ENCODE measurements at regions not wholly inside any gene's neighbourhood (a gene's known extent, or its start where the extent isn't known, plus 50 kb on each side); places are given as distances from the start of the nearest gene placed in this dataset.

DNA sequence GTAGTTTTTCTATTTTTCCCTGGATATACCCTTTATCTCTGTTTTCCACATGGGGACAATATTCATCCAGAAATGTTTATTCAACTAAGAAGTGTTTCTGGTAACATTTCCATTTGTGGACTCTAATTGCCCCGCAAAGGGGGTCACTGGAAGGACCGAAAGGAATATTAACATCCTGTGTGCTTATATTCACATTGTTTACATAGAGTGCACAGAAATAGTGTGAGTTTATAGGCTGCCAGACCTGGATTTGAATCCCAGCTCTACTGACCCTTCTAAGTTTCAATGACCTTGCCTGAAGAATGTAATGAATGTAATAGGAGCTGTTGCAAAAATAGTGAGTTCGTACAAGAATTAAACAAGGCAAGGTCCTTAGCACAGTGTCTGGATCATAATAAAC is 152.9 kb upstream of the NCKAP5 start:
- DNase-seq, result no peak

DNA sequence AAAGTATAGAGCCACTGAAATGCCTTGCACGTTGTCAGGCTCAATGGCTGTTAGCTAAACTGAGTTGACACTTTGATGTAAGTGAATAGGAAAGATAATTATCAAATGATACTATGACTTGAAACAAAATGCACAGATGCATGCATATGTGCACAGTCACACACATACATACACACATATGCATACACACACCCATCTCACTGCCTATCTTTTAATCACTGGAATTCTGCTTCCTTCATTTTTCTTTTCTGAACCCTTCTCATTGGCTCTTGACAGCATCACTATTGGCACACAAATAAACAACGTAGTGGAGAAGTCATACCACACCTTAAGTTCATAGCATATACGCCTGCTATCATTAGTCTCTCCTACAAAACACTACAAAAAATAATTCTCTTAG is 154.9 kb upstream of the NCKAP5 start:
- DNase-seq, result no peak

- peak; percentile 50 for DNase-seq
Observed at GRCh38 chr2:133726973-133727372, 158.7 kb upstream of the NCKAP5 start.

DNA sequence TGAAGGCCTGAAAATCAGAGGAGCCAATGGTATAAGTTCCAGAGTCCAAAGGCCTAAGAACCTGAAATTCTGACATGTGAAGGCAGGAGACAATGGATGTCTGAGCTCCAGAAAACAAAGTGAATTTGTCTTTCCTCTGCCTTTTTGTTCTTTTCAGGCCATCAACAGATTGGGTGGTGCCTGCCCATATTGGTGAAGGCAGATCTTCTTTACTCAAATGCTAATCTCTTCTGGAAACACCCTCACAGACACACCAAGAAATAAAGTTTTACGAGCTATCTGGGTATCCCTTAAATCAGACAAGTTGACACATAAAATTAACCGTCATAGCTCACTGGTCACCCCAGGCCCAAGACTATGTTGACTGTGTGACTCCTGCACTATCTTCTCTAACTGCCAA is 163.8 kb upstream of the NCKAP5 start:
- no peak for DNase-seq

GRCh38 chr2:133732982-133733900 is 165.0 kb upstream of the NCKAP5 start:
- no peak for DNase-seq

- DNase-seq, result no peak
Observed at GRCh38 chr2:133733901-133734255, 165.6 kb upstream of the NCKAP5 start.

DNA sequence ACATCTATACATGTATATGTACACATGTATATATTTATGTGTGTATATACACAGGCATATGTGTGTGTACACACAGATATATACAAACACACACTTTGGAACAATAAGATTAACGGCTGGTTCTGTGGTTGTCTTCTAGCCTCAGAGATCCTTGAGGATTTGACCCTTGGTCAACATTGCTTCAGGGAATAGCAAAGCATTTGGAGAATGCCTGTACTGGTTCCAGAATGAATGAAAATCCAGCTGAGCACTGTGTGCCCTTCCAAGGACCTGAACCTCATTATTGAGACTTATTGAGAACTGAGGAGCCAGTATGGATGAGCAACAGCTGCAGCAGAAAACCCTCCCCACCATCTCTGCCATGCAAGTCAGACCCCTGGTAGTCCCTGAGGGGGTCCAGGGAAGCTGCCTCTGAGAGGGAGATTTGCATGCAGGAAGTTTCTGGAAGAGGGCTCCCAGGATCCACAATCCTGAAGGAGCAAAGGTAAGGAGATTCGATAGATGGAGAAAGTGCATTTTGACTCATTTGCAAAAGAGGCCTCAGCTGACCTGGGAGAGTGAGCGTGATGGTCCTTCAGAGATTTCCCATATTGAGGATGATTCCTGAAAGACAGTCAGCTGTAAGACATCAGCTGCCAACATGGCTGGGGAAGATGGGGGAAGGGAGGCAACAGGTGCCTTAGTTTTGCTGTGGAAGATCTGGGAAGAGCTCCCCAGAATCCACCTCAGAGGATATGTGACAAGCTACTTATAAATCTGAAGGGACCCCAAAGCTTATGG is 166.6 kb upstream of the NCKAP5 start:
- no peak for DNase-seq

GRCh38 chr2:133736674-133737073 is 168.4 kb upstream of the NCKAP5 start:
- no peak for DNase-seq

DNA sequence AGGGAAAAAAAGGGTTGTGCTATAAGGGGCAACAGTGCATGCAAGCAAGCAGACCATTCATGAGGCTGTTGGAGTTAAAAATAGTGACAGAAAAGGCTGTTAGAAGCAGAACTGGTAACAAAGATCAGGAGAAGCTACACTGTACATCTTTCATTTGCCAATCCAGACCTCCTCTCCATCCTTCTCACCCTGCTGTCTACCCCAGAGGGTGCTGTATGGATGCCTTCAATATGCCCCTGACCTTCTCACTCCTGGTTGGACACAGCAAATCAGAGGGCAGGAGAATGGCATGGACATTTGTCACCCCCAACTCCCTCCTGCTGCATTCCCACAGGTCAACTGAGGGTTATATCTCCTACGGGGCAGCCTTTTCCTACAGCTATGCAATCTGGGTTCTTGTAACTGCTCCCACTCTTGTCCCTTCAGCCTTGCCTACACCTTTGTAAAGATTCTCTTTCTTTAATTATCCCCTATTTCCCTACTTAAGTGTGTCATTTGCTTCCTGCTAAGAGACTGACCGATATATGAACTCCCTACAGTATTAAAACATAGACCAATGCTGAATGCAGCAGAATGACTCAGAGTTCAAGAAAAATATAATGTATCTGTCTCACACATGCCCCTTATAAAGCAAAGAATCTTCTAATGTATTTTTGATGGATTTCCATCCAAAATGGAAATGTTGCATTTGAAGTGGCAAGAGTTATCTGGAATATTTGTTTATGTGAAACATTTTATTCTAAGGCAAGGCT is 169.2 kb upstream of the NCKAP5 start:
- DNase-seq, result no peak

- DNase-seq, result no peak
Observed at GRCh38 chr2:133739039-133739438, 170.8 kb upstream of the NCKAP5 start.

DNA sequence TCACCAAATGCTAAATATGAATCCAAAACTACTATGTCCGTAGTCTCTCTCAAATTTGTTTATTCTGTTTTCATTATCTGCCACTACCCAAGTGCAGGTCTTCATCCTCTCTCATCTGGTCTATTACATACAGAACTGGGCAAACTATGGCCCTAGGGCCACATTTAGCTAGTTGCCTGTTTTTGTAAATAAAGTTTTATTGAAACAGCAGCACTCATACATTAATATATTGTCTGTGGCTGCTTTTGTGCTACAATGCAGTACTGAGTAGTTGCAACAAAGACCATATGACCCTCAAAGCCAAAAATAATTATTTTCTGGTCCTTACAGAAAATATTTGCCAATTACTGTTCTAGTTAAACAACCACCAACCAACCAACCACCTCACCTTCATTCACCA is 172.2 kb upstream of the NCKAP5 start:
- no peak for DNase-seq

GRCh38 chr2:133748007-133748700 is 179.9 kb upstream of the NCKAP5 start:
- DNase-seq, result no peak

DNA sequence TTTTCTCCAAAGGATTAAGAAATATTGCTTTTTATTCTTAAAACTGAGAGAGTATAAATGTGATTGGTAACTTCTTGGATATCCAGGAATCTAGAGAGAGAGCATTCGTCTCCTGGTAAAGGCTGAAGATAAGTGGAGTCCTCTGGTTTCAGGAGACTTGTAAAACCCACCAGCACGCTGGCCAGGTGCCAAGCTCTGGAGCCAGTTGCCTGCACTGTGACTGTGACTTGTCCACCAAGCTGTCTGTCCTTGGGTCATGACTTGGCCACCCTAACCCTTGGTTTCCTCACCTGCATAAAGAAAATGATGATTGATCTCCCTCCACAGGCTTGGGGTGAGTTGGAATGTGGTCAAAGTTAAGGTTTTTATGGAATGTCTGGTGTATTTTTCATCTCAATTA is 185.4 kb upstream of the NCKAP5 start:
- DNase-seq, result no peak

DNA sequence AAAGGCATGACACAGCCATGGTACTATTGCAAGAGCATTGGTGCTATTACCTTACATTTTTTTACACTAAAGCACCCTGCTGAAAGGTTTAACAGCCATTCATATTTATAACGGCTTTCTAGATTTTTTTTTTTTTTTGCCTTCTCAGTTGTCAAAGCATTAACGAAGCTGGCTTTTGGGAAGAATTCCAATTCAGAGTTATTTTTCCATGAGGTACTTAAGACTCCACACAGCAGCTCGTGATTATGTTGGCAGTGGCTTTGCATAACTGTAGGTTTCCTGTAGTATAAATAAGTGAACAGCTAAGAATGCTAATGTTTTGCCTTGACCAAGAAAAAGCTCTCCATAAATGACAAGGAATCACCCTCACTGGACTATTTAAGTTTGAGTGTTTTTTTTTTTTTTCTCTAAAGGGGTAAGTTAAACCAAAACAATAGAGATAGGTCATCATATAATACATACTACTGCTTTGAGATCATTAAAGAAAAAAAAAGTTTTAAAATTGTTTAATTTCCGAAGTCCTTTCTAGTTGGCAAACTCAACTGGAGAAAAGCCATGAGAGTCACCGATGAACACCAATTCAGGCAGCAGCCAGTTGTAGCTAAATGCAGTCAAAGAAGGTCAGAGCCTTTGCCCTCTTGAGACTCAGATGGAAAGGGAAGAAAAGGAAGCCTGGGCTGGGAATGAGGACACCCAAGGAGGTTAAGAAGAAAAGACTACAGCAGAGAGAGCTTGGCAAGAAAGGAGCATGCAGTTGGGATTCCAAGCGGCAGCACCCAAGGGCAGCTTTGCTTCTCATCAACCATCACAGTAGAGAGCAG is 187.4 kb upstream of the NCKAP5 start:
- DNase-seq, result no peak

GRCh38 chr2:133756833-133757232 is 188.6 kb upstream of the NCKAP5 start:
- no peak for DNase-seq

DNA sequence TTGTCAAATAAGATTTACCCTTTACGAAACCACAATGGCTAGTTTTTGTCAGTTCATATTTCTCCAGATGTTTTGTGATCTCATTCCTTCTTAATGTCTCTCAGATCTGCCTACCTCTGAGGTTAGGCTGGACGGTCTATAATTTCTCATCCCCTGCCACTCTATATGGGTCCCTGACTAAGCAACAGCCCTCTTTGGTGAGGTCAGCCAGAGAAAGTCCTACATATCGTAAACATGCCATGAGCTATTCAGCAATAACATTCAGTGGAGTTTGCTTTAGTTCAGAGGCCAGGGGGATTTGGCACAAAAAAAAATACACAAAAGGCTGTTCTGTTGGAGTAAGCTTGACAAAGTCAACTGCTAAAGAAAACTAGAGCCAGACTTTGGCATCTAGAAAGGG is 192.1 kb upstream of the NCKAP5 start:
- DNase-seq, result no peak

DNA sequence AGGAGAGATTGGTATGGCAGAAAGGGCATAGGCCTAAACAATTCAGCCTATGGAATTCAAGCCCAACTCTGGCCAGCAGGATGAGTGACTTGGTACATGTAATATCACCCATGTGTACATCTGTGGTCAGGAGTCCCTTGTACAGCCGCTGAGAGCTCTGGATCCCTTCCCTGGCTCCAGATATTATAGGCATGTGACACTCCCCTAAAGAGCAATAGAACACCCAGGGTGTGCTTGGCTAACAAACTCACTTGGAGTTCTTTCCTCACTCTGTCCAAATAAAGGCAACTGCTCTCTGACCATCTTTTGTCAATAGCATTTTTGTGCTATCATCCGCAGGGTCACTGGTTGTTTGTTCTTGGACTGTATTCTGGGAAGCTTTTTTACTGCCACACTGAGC is 197.4 kb upstream of the NCKAP5 start:
- no peak for DNase-seq

DNA sequence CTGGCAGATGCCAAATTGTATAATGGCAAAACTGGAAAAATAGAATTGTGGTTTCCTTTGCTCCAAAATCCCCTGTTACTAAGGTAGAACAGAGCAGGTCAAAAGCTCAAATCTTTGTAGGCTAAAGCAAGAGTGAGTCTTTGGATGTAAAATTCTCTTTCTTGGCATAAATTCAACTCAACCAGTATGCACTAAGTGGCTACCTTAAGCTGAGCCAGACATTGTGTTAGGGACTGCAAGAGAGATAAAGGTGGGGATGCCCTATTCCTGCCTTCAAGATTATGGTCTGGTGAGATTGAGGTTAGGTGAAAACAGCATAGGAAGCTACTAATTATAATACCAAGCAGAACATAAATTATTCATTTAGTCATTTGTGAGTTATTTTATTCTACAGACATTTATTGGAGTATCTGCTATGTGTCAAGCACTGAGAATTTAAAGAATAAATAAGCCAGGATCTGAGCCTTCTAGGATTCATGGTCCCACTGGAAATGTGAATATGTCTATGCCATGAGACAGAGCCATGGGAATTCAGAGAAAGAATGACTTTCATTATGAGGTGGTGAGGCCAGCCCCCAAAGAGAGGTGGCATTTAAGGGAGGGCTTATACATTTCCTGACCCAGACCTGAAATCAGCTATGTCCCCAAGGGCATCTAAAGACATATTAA is 198.0 kb upstream of the NCKAP5 start:
- no peak for DNase-seq

- DNase-seq, result no peak
Observed at GRCh38 chr2:133768256-133768655, 200.0 kb upstream of the NCKAP5 start.

GRCh38 chr2:133768658-133769435 is 200.6 kb upstream of the NCKAP5 start:
- no peak for DNase-seq
